ENCODE measurements at regions not wholly inside any gene's neighbourhood (a gene's known extent, or its start where the extent isn't known, plus 50 kb on each side); places are given as distances from the start of the nearest gene placed in this dataset.

- Mint-ChIP-seq H3K27ac (no peak overlapping the region), H3K27me3 (ENCODE audit: low read depth) (no peaks in the 10 kb centered on the region), H3K9me3 (peaks cover 2% of the 10 kb centered on the region), H3K4me3 (no peak overlapping the region), H3K36me3 (ENCODE audit: low read depth) (no peaks in the 10 kb centered on the region), H3K4me1 (ENCODE audit: low read depth) (no peaks in the 10 kb centered on the region)
Measured at GRCh38 chr5:117235786-117236185, 661.2 kb upstream of the SEMA6A start.

DNA sequence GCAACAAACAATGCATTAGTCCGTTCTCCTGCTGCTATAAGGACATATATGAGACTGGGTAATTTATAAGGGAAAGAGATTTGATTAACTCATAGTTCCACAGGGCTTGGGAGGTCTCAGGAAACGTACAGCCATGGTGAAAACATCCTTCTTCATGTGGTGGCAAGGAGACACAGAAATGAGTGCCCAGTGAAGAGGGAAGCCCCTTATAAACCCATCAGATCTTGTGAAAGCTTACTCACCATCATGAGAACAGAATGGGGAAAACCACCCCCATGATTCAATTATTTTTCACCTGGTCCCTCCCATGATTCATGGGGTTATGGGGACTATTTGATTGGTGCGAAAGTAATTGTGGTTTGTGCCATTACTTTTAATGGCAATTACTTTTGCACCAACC, 655.8 kb upstream of the SEMA6A start:
- H3K4me1 Mint-ChIP-seq (ENCODE audit: low read depth): no peaks in the 10 kb centered on the region
- H3K27me3 Mint-ChIP-seq (ENCODE audit: low read depth): no peaks in the 10 kb centered on the region
- H3K4me3 Mint-ChIP-seq: no peak overlapping the region
- no peaks in the 10 kb centered on the region for H3K36me3 Mint-ChIP-seq (ENCODE audit: low read depth)
- no peak overlapping the region for H3K27ac Mint-ChIP-seq
- H3K9me3 Mint-ChIP-seq: no peaks in the 10 kb centered on the region

GRCh38 chr5:117220730-117221129, 646.1 kb upstream of the SEMA6A start:
- Mint-ChIP-seq H3K27me3 (ENCODE audit: low read depth) (no peaks in the 10 kb centered on the region), H3K4me3 (no peak overlapping the region), H3K36me3 (ENCODE audit: low read depth) (no peaks in the 10 kb centered on the region), H3K9me3 (no peaks in the 10 kb centered on the region), H3K4me1 (ENCODE audit: low read depth) (no peaks in the 10 kb centered on the region), H3K27ac (no peak overlapping the region)

DNA sequence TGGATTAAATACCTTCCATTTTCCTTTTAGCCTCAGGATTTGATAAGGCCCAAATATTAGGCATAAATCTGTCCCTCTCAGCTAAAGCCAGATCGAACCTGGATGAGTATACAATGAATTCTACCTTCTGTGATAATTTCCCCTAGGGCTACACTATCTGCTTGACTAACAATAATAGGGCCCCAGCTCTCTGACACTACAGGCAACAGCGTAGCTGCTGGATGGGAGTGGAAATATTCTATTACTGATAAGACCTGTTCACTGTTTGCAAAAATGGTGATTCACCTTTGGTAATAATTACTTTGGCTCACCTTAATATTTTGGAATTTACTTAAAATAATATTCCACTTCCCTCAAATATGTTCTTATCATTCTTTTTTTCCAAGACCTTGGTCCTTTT, 644.2 kb upstream of the SEMA6A start:
- no peak overlapping the region for H3K4me3 Mint-ChIP-seq
- H3K9me3 Mint-ChIP-seq: peaks cover 3% of the 10 kb centered on the region
- H3K36me3 Mint-ChIP-seq (ENCODE audit: low read depth): no peaks in the 10 kb centered on the region

DNA sequence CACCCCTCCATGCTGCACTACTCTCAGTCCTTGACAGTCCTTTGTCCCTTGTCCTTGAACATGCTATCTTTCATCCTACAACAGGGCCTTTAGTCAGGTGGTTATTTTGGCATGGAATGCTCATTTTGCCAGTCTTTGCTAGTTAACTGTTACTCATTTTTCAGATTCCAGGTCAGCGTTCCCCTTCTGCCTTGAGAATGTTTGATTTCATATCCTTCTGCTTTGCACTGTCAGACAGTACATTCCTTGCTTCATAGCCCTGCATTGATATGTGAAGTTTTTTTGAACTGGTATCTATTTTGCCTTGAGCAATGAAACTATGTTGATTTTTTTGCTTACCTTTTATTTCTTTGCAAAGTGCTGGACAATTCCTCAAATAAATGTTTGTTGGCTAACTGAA, 638.2 kb upstream of the SEMA6A start:
- Mint-ChIP-seq H3K27ac (no peak overlapping the region), H3K36me3 (ENCODE audit: low read depth) (no peaks in the 10 kb centered on the region)

More for the DNA sequence above, 644.2 kb upstream of the SEMA6A start:
- no peaks in the 10 kb centered on the region for H3K27me3 Mint-ChIP-seq (ENCODE audit: low read depth)
- H3K4me1 Mint-ChIP-seq (ENCODE audit: low read depth): no peaks in the 10 kb centered on the region
- no peak overlapping the region for H3K27ac Mint-ChIP-seq

GRCh38 chr5:117210796-117211195, 636.2 kb upstream of the SEMA6A start:
- Mint-ChIP-seq H3K4me3 (no peak overlapping the region), H3K9me3 (peaks cover 18% of the 10 kb centered on the region), H3K27ac (no peak overlapping the region), H3K27me3 (ENCODE audit: low read depth) (no peaks in the 10 kb centered on the region), H3K4me1 (ENCODE audit: low read depth) (no peaks in the 10 kb centered on the region), H3K36me3 (ENCODE audit: low read depth) (no peaks in the 10 kb centered on the region)

More for the DNA sequence above, 638.2 kb upstream of the SEMA6A start:
- H3K4me1 Mint-ChIP-seq (ENCODE audit: low read depth): no peaks in the 10 kb centered on the region
- H3K27me3 Mint-ChIP-seq (ENCODE audit: low read depth): no peaks in the 10 kb centered on the region
- H3K9me3 Mint-ChIP-seq: peaks cover 15% of the 10 kb centered on the region
- H3K4me3 Mint-ChIP-seq: no peak overlapping the region

- no peaks in the 10 kb centered on the region for H3K4me1 Mint-ChIP-seq (ENCODE audit: low read depth)
- no peak overlapping the region for H3K4me3 Mint-ChIP-seq
- no peak overlapping the region for H3K27ac Mint-ChIP-seq
- no peaks in the 10 kb centered on the region for H3K27me3 Mint-ChIP-seq (ENCODE audit: low read depth)
- peaks cover 15% of the 10 kb centered on the region for H3K9me3 Mint-ChIP-seq
- H3K36me3 Mint-ChIP-seq (ENCODE audit: low read depth): no peaks in the 10 kb centered on the region
Measured at GRCh38 chr5:117209479-117209878, 634.9 kb upstream of the SEMA6A start.

- Mint-ChIP-seq H3K27ac (no peak overlapping the region), H3K27me3 (ENCODE audit: low read depth) (no peaks in the 10 kb centered on the region), H3K9me3 (peaks cover 15% of the 10 kb centered on the region), H3K4me3 (no peak overlapping the region), H3K36me3 (ENCODE audit: low read depth) (no peaks in the 10 kb centered on the region), H3K4me1 (ENCODE audit: low read depth) (no peaks in the 10 kb centered on the region)
Measured at GRCh38 chr5:117207088-117207668, 632.6 kb upstream of the SEMA6A start.

DNA sequence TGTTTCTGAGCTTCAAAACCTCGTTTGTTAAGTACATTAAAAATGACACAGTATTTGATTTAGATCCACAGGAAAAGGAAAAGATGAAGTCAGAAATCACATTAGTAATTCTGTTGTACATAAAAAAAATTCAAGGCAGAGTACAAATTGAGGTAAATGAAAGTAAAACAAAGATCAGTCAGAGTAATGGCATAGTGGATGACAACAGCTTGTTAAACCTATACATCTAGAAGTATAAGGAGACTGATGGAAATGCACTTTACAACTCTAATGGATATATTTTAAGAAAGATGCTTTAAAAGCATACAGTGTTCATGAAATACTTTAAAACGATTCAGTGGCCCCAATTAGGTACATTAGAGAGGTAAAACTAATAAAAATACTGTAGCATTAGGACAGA, 631.3 kb upstream of the SEMA6A start:
- Mint-ChIP-seq H3K27ac (no peak overlapping the region), H3K36me3 (ENCODE audit: low read depth) (no peaks in the 10 kb centered on the region), H3K9me3 (peaks cover 15% of the 10 kb centered on the region), H3K4me3 (no peak overlapping the region), H3K27me3 (ENCODE audit: low read depth) (no peaks in the 10 kb centered on the region), H3K4me1 (ENCODE audit: low read depth) (no peaks in the 10 kb centered on the region)

DNA sequence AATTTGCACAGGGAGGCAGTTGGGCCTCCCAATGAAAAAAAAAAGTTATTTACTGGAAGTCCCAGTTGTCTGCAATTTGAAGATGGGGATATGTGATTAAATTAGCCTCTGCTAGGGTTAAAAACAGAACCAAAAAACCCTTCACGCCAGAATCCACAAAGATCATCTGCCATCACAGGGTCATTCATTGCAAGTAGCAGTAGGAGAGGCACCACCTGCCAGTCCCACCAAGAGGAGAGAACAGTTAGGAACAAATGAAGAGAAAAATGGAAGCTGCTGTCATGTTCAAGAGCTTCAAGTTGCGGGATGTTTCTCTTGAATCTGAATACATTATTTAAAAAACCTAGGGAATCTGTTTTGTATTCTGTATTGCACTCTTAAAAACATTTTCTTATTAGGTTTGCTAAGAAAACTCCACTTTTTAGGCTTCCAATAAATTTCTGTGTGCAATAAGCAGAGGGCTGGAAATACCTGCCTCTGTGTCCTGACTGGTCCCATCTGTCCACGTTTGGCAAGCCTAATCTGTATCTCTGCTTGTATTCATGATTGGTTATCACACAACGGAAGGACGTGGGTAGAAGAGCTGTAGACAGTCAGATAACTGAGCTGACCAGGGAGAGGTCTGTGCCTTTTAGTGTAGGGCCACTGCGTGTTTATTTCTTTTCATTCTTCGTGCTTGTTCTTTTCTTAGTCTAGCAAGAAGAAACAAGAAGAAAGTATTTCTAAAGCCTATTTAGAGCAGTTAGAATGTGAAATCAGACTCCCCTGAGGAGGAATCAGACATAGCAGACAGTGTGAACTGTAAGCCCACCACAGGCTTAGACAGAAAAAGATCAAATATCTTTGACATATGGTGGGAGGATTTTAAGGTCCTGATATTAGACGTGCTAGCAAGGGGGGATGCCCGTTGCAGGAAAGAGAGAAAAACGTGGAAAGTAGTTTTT, 630.6 kb upstream of the SEMA6A start:
- Mint-ChIP-seq H3K4me1 (ENCODE audit: low read depth) (no peaks in the 10 kb centered on the region), H3K9me3 (peaks cover 12% of the 10 kb centered on the region), H3K36me3 (ENCODE audit: low read depth) (no peaks in the 10 kb centered on the region), H3K4me3 (no peak overlapping the region), H3K27ac (no peak overlapping the region), H3K27me3 (ENCODE audit: low read depth) (no peaks in the 10 kb centered on the region)

GRCh38 chr5:117204404-117204803, 629.8 kb upstream of the SEMA6A start:
- Mint-ChIP-seq H3K4me3 (no peak overlapping the region), H3K36me3 (ENCODE audit: low read depth) (no peaks in the 10 kb centered on the region), H3K27ac (no peak overlapping the region), H3K4me1 (ENCODE audit: low read depth) (no peaks in the 10 kb centered on the region), H3K9me3 (peaks cover 4% of the 10 kb centered on the region), H3K27me3 (ENCODE audit: low read depth) (no peaks in the 10 kb centered on the region)

- Mint-ChIP-seq H3K36me3 (ENCODE audit: low read depth) (no peaks in the 10 kb centered on the region), H3K9me3 (peaks cover 3% of the 10 kb centered on the region), H3K27me3 (ENCODE audit: low read depth) (no peaks in the 10 kb centered on the region), H3K4me3 (no peak overlapping the region), H3K4me1 (ENCODE audit: low read depth) (no peaks in the 10 kb centered on the region), H3K27ac (no peak overlapping the region)
Measured at GRCh38 chr5:117203584-117203983, 629.0 kb upstream of the SEMA6A start.

DNA sequence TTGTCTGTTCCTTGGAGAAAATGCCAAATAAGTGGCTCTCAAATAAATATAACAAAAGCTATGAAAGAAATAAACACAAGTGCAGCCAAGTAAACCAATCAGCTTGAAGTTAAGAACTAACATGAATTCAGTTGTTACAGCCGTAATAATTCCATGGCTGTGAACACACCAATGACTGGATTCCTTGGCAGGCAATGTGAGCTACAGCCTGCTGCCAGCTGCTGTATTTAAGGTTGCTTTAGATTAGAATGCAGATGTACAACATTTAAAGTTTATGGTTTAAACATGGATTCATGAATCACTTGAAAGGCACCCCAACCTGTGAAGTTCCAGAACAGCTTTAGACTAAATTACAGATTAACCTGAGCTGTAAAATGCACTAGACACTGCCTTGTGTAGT, 626.4 kb upstream of the SEMA6A start:
- Mint-ChIP-seq H3K27me3 (ENCODE audit: low read depth) (no peaks in the 10 kb centered on the region), H3K4me1 (ENCODE audit: low read depth) (no peaks in the 10 kb centered on the region), H3K36me3 (ENCODE audit: low read depth) (no peaks in the 10 kb centered on the region), H3K4me3 (no peak overlapping the region), H3K27ac (no peak overlapping the region), H3K9me3 (no peaks in the 10 kb centered on the region)

GRCh38 chr5:117195076-117195475, 620.5 kb upstream of the SEMA6A start:
- H3K36me3 Mint-ChIP-seq (ENCODE audit: low read depth): no peaks in the 10 kb centered on the region

DNA sequence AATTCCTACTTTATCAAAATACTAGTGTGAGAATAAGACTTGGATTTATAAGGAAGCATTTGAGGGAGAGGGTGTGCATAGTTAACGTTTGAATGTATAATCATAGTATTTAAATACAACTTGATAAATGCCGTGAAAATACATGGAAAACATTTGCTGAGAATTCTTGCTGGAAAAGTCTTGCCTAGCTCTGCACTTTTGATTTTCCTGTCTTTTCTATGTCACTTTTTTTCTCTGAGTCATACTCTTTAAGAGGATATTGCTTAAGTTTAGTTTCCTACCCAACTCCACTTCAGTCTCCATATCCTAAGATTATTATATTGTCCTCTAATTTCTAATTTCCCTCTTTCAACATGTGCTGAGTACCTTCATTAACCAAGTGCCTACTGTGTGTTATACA, 616.6 kb upstream of the SEMA6A start:
- H3K4me3 Mint-ChIP-seq: no peak overlapping the region
- no peaks in the 10 kb centered on the region for H3K27me3 Mint-ChIP-seq (ENCODE audit: low read depth)
- no peak overlapping the region for H3K27ac Mint-ChIP-seq
- H3K36me3 Mint-ChIP-seq (ENCODE audit: low read depth): no peaks in the 10 kb centered on the region
- no peaks in the 10 kb centered on the region for H3K4me1 Mint-ChIP-seq (ENCODE audit: low read depth)
- no peaks in the 10 kb centered on the region for H3K9me3 Mint-ChIP-seq

More at GRCh38 chr5:117195076-117195475, 620.5 kb upstream of the SEMA6A start:
- Mint-ChIP-seq H3K4me3 (no peak overlapping the region), H3K27me3 (ENCODE audit: low read depth) (no peaks in the 10 kb centered on the region), H3K9me3 (no peaks in the 10 kb centered on the region), H3K27ac (no peak overlapping the region), H3K4me1 (ENCODE audit: low read depth) (no peaks in the 10 kb centered on the region)
